ENCODE measurements at regions not wholly inside any gene's neighbourhood (a gene's known extent, or its start where the extent isn't known, plus 50 kb on each side); places are given as distances from the start of the nearest gene placed in this dataset.
"Not testable (repeated sequence)": the region's sequence is repeated elsewhere in the genome, so short reads cannot be mapped to it uniquely, and the experiment has no call there.

DNA sequence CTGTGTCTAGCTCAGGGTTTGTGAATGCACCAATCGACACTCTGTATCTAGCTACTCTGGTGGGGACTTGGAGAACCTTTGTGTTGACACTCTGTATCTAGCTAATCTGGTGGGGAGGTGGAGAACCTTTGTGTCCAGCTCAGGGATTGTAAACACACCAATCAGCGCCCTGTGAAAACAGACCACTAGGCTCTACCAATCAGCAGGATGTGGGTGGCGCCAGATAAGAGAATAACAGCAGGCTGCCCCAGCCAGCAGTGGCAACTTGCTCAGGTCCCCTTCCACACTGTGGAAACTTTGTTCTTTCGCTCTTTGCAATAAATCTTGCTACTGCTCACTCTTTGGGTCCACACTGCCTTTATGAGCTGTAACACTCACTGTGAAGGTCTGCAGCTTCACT is 151.3 kb upstream of the LRIG1 start:
- TF ChIP-seq, protein P1, sequence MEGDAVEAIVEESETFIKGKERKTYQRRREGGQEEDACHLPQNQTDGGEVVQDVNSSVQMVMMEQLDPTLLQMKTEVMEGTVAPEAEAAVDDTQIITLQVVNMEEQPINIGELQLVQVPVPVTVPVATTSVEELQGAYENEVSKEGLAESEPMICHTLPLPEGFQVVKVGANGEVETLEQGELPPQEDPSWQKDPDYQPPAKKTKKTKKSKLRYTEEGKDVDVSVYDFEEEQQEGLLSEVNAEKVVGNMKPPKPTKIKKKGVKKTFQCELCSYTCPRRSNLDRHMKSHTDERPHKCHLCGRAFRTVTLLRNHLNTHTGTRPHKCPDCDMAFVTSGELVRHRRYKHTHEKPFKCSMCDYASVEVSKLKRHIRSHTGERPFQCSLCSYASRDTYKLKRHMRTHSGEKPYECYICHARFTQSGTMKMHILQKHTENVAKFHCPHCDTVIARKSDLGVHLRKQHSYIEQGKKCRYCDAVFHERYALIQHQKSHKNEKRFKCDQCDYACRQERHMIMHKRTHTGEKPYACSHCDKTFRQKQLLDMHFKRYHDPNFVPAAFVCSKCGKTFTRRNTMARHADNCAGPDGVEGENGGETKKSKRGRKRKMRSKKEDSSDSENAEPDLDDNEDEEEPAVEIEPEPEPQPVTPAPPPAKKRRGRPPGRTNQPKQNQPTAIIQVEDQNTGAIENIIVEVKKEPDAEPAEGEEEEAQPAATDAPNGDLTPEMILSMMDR (conservative IDR thresholded peaks at IDR 0.05; ENCODE audit: low read depth, low read length) = not testable (repeated sequence)
- not testable (repeated sequence) for TF ChIP-seq EZH2 (IDR thresholded peaks at IDR 0.05; ENCODE audit: borderline replicate concordance, low read depth, low read length, poor library complexity, severe bottlenecking)
